GM18508 (cell line): ENCODE measurements at regions not wholly inside any gene's neighbourhood (a gene's known extent, or its start where the extent isn't known, plus 50 kb on each side); places are given as distances from the start of the nearest gene placed in this dataset.

ENCODE experiments used
- ATAC-seq: cut with Tn5 transposase; IDR thresholded peaks from one replicate; pipeline ENCODE4 v1.9.1; 2021; ENCODE audit warnings: moderate number of reproducible peaks; ENCODE audit not compliant: insufficient read depth, unreplicated experiment

DNA sequence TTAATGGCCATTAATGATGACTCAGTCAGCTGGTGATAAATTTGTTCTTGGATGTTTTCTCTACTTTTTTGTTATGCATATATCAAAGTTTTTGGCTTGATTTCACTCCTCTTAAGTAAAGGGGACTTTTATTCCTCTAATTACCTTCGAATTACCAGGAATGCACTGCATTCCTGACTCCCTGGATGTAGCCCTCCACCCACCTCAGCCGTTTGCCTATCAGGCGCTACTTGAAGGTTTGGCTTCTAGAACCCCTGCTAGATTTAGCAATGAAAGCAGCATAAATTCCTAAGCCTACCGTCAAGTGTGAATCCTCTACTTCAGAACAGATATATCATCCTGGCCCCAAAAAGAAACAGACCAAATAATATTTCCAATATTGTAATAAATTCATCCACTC is 387.8 kb upstream of the ADGRL2 start:
- ATAC-seq, result no peak

- no peak for ATAC-seq
Observed at GRCh38 chr1:81410941-81411340, 389.8 kb upstream of the ADGRL2 start.

DNA sequence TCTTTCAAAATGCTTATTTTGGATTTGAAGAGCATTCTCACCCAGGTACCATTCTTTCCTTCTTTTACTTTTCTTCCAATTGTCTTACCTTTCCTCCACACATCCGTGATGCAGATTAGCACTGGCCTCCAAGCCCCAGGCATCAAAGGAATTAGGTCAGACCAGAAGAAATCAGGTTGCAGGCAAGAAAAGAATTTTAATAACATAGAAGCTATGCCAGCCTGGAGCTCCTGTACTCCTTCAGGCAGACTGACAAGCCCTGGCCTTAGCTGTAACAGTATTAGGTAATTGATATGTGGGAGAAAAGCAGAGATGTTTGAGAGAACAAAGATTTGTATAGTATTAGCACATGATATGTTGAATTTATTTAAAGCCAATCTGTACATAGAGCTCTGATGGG is 390.4 kb upstream of the ADGRL2 start:
- no peak for ATAC-seq

DNA sequence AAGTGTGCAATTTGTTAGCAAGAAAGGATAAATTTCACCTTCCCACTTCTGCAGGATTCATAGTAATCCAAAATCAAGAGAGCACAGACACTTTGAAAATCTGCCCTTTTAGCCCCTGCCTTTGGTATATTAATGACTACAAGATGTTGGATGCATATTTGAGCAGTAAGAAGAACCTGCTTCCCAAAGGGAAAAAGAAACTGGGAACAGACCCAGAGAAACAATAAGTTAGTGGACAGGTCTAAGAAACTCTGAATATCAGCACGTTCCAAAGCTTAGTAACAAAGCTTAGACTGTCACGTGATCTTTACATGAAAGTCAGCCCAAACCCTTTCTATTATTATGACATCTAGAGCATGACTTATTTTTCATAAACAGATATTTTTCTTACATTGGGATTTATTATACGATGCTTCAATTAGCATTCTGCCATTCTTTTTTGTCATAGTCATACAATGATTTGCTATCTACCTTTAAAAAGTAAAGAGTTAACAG is 390.9 kb upstream of the ADGRL2 start:
- ATAC-seq, result no peak

DNA sequence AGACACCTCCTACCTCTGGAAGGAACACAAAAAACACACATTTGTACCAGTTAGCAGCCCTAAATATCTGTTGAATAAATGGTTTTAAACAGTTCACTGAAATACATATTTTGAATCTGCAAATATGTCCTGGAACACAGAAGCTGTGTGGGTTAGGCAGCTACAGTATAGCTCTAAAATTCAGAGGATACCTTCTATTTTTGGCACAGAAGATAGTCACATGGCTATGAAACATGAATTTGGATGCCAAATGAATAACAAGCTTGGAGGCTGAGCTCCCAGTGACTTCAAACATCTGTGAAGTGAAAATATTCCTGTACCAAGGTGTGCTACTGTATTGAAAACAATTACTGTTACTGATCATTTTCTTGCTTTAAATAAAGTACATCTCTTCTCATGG is 391.5 kb upstream of the ADGRL2 start:
- ATAC-seq, result no peak

GRCh38 chr1:81408419-81408818 is 392.3 kb upstream of the ADGRL2 start:
- ATAC-seq, result no peak

DNA sequence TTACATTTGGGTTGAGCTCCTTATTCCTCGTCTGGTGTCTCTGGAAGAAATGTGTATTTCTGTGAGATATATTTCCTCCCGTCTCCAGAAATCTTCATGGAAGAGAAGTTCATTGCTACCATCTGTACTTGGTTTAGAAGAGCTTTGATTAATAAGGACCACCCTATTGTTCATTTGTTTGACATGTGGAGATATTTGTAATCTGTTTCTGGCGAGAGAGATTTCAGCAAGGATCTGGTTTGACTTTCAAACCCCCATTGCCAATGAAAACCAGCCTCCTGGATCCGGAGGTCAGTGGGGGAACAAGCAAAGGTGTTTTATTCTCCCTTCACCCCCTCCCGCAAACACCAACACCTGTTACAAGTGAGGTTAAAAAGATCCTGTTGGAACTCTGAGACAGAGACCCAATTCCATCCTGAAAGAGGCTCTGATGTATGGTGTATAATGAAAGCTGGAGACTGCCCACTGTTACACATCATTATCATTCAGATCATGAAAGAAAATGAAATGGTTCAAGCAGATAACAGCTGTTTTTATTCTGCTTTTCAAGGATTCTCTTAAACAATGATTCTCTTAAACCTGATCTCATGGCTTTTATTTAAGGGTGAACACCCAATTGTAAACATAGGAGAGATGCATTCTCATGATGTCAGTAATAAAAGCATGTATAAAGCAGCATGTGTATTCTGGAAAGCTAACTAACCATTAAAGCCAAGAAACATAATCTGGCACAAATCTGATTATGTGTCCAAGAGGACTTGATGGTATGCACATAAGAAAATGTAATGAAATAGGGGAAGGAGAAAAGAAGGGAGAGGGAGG is 393.5 kb upstream of the ADGRL2 start:
- ATAC-seq, result no peak

GRCh38 chr1:81406292-81406999 is 394.3 kb upstream of the ADGRL2 start:
- no peak for ATAC-seq

DNA sequence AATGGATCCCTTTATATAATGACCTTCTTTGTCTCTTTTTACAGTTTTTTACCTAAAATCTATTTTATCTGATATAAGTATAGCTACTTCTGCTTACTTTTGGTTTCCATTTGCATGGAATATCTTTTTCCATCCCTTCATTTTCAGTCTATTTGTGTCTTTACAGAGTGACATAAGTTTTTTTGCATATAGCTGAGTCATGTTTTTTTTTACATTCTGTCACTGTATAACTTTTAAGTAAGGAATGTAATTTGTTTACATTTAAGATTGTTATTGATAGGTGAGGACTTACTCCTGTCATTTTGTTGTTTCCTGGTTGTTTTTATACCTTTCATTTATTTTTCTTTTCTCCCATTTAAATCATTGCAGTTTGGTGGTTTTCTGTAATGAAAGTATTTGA is 402.7 kb upstream of the ADGRL2 start:
- no peak for ATAC-seq

GRCh38 chr1:81392526-81393226 is 408.1 kb upstream of the ADGRL2 start:
- ATAC-seq, result no peak

DNA sequence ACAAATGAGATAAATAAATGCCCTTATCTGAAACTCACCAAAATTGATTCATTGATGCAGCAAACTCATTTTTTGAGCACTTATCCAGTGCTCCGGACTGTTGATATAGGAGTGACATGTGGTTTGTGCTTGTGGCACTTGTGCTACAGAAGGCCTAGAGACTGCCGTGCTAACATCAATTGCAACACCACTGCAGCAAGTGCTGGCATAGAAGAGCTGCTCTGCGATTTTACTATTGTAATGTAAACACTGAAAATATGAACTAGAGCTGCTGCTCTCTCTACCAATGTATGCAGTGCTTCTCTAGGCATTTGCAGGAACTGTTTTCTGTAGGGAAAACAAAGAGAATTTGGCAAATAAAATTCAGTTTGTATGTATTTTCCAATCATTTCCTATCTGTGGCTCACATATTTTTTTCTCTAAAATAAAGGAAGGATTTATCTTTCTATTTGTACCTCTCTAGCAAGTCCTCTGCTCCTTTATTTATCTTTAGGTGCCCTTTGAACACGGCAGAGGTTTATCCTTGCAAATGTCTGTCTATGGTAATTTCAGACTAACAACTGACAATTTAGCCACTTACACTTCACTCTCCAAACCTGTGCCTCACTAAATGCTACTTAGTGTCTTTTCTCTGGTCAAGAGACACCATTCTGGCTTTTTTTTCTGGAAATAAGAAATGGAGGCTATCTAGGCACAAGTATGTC is 409.5 kb upstream of the ADGRL2 start:
- no peak for ATAC-seq

GRCh38 chr1:81388435-81388834 is 412.3 kb upstream of the ADGRL2 start:
- ATAC-seq, result no peak

DNA sequence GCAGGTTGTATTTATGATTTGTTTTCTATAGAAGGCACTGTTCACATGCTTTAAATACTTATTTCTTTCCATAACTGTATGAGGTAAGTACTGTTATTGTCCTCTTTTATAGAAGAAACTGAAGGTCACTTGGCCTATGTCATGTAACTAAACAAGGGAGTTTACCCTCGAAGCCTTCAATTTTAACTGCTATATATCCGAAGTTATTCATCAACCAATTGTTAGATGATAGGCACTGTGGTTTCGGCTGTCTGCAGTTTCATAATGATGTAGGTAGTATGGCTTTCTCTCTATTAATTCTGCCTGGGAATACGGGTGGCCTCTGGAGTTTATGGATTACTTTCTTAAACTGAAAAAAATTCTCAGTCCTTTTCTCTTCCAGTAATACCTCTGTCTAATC is 413.3 kb upstream of the ADGRL2 start:
- no peak for ATAC-seq

GRCh38 chr1:81382561-81382960 is 418.2 kb upstream of the ADGRL2 start:
- no peak for ATAC-seq

- ATAC-seq, result no peak
Observed at GRCh38 chr1:81381881-81382280, 418.9 kb upstream of the ADGRL2 start.

GRCh38 chr1:81380436-81380835 is 420.3 kb upstream of the ADGRL2 start:
- ATAC-seq, result no peak

- ATAC-seq, result no peak
Observed at GRCh38 chr1:81379430-81379829, 421.3 kb upstream of the ADGRL2 start.

DNA sequence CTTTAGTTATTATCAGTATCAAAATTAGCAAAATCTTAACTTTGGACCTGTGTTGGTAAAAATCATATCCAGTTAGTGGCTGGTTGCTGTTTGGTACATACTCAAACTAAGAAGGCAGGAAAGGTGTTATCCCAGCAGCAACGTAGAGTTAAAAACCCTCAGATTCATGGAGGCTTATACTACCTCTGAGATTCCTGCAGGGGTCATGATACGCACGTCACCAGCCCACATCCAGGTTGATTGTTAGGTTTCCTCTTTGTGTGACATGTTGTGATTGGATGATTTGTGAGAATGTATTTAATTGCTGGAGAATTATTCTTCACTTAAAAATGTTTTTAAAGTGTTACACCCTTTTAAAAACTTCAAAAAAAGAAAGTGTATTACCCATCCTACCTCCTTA is 423.3 kb upstream of the ADGRL2 start:
- ATAC-seq, result no peak

GRCh38 chr1:81375884-81376548 is 424.7 kb upstream of the ADGRL2 start:
- no peak for ATAC-seq

- no peak for ATAC-seq
Observed at GRCh38 chr1:81374481-81374880, 426.3 kb upstream of the ADGRL2 start.
